Activated naive CD4-positive, alpha-beta T cell treated with anti-CD3 and anti-CD28 coated beads, Interleukin-2, amount 50 U/mL, for 72 hours (primary cell): ENCODE measurements at regions not wholly inside any gene's neighbourhood (a gene's known extent, or its start where the extent isn't known, plus 50 kb on each side); places are given as distances from the start of the nearest gene placed in this dataset.
"Not testable (repeated sequence)": the region's sequence is repeated elsewhere in the genome, so short reads cannot be mapped to it uniquely, and the experiment has no call there.

Experiments used
- ATAC-seq, 2 donors: fragments of 150-1000 bp; cut with Tn5 transposase; 2 replicates each; pipeline ENCODE4 v1.10.0; 2021; ENCODE audit warnings: mild to moderate bottlenecking in 2 of 2, moderate library complexity in 2 of 2
- DNase-seq, 2 donors: peaks; one replicate each; pipeline ENCODE4 v3.0.0; 2021 to 2022; ENCODE audit warnings: low spot score in 2 of 2
- H3K27ac Mint-ChIP-seq, 2 donors: one replicate each; pipeline ENCODE4 v1.8.0; 2022; ENCODE audit warnings: mild to moderate bottlenecking in 2 of 2, mixed read lengths in 2 of 2
- H3K36me3 Mint-ChIP-seq, 2 donors: one replicate each; pipeline ENCODE4 v1.8.0; 2022; ENCODE audit warnings: mixed read lengths in 2 of 2
- H3K9me3 Mint-ChIP-seq, 2 donors: one replicate each; pipeline ENCODE4 v1.8.0; 2022; ENCODE audit warnings: mixed read lengths in 2 of 2

- Mint-ChIP-seq H3K27ac (no peak overlapping the region), H3K9me3 (no peaks in the 10 kb centered on the region), H3K36me3 (no peaks in the 10 kb centered on the region)
- DNase-seq (no peak), ATAC-seq (no peak)
Observed at GRCh38 chr6:165770397-165771082, 107.5 kb upstream of the PDE10A start.

- ATAC-seq (no peak), DNase-seq (no peak)
- no peaks in the 10 kb centered on the region for H3K36me3 Mint-ChIP-seq
- no peaks in the 10 kb centered on the region for H3K9me3 Mint-ChIP-seq
- no peak overlapping the region for H3K27ac Mint-ChIP-seq
Observed at GRCh38 chr6:165769884-165770283, 106.8 kb upstream of the PDE10A start.

- no peak for DNase-seq
- Mint-ChIP-seq H3K9me3 (no peaks in the 10 kb centered on the region), H3K27ac (no peak overlapping the region), H3K36me3 (no peaks in the 10 kb centered on the region)
- ATAC-seq: no peak
Observed at GRCh38 chr6:165769401-165769800, 106.4 kb upstream of the PDE10A start.

- no peak for ATAC-seq
- H3K36me3 Mint-ChIP-seq: no peaks in the 10 kb centered on the region
- DNase-seq: no peak
- H3K9me3 Mint-ChIP-seq: no peaks in the 10 kb centered on the region
- no peak overlapping the region for H3K27ac Mint-ChIP-seq
Observed at GRCh38 chr6:165768961-165769360, 105.9 kb upstream of the PDE10A start.

- Mint-ChIP-seq H3K36me3 (no peaks in the 10 kb centered on the region), H3K27ac (no peak overlapping the region)
Observed at GRCh38 chr6:165767228-165767627, 104.2 kb upstream of the PDE10A start.

GRCh38 chr6:165766457-165766856 lies 103.4 kb upstream of the PDE10A start:
- no peak for ATAC-seq
- H3K9me3 Mint-ChIP-seq: peaks cover 3 to 4% of the 10 kb centered on the region in 2 donors
- H3K36me3 Mint-ChIP-seq: no peaks in the 10 kb centered on the region
- no peak for DNase-seq
- H3K27ac Mint-ChIP-seq: no peak overlapping the region

More at GRCh38 chr6:165767228-165767627, 104.2 kb upstream of the PDE10A start:
- no peak for DNase-seq
- H3K9me3 Mint-ChIP-seq: peaks cover under 1% of the 10 kb centered on the region in 2 donors
- ATAC-seq: no peak

GRCh38 chr6:165766026-165766425 lies 103.0 kb upstream of the PDE10A start:
- Mint-ChIP-seq H3K36me3 (no peaks in the 10 kb centered on the region), H3K27ac (no peak overlapping the region), H3K9me3 (peaks cover 3 to 4% of the 10 kb centered on the region in 2 donors)
- no peak for DNase-seq
- no peak for ATAC-seq

GRCh38 chr6:165765256-165765655 lies 102.2 kb upstream of the PDE10A start:
- H3K9me3 Mint-ChIP-seq, DNase-seq, ATAC-seq, H3K27ac Mint-ChIP-seq, H3K36me3 Mint-ChIP-seq: not testable (repeated sequence)

- ATAC-seq (no peak), DNase-seq (no peak)
- H3K27ac Mint-ChIP-seq: no peak overlapping the region
- H3K36me3 Mint-ChIP-seq: no peaks in the 10 kb centered on the region
- peaks cover 3 to 4% of the 10 kb centered on the region in 2 donors for H3K9me3 Mint-ChIP-seq
Observed at GRCh38 chr6:165762876-165763275, 99.8 kb upstream of the PDE10A start.

- DNase-seq: no peak
- H3K27ac Mint-ChIP-seq: no peak overlapping the region
- no peak for ATAC-seq
- no peaks in the 10 kb centered on the region for H3K36me3 Mint-ChIP-seq
- H3K9me3 Mint-ChIP-seq: peaks cover 3 to 4% of the 10 kb centered on the region in 2 donors
Observed at GRCh38 chr6:165762125-165762524, 99.1 kb upstream of the PDE10A start.

GRCh38 chr6:165760803-165761185 lies 97.8 kb upstream of the PDE10A start:
- no peaks in the 10 kb centered on the region for H3K36me3 Mint-ChIP-seq
- no peak for ATAC-seq
- no peak for DNase-seq
- H3K27ac Mint-ChIP-seq: no peak overlapping the region
- H3K9me3 Mint-ChIP-seq: peaks cover 3 to 4% of the 10 kb centered on the region in 2 donors

GRCh38 chr6:165760126-165760802 lies 97.2 kb upstream of the PDE10A start:
- Mint-ChIP-seq H3K36me3 (no peaks in the 10 kb centered on the region), H3K9me3 (peaks cover 3 to 4% of the 10 kb centered on the region in 2 donors), H3K27ac (no peak overlapping the region)
- DNase-seq (no peak), ATAC-seq (no peak)

- Mint-ChIP-seq H3K9me3 (peaks cover 3 to 4% of the 10 kb centered on the region in 2 donors), H3K27ac (no peak overlapping the region), H3K36me3 (no peaks in the 10 kb centered on the region)
- ATAC-seq (no peak), DNase-seq (no peak)
Observed at GRCh38 chr6:165758441-165758840, 95.4 kb upstream of the PDE10A start.

GRCh38 chr6:165755583-165755982 lies 92.5 kb upstream of the PDE10A start:
- no peak overlapping the region for H3K27ac Mint-ChIP-seq
- DNase-seq: no peak
- no peaks in the 10 kb centered on the region for H3K36me3 Mint-ChIP-seq
- no peak for ATAC-seq
- H3K9me3 Mint-ChIP-seq: no peaks in the 10 kb centered on the region

- no peak for ATAC-seq
- DNase-seq: no peak
- Mint-ChIP-seq H3K27ac (no peak overlapping the region), H3K36me3 (peaks cover 0 to 6% of the 10 kb centered on the region in 2 donors), H3K9me3 (peaks cover 7 to 10% of the 10 kb centered on the region in 2 donors)
Observed at GRCh38 chr6:165753506-165753905, 90.5 kb upstream of the PDE10A start.

GRCh38 chr6:165752451-165752850 lies 89.4 kb upstream of the PDE10A start:
- Mint-ChIP-seq H3K27ac (no peak overlapping the region), H3K36me3 (peaks cover 0 to 6% of the 10 kb centered on the region in 2 donors), H3K9me3 (peaks cover 7 to 10% of the 10 kb centered on the region in 2 donors)
- DNase-seq: no peak
- no peak for ATAC-seq

GRCh38 chr6:165751486-165751885 lies 88.4 kb upstream of the PDE10A start:
- Mint-ChIP-seq H3K36me3 (peaks cover 0 to 6% of the 10 kb centered on the region in 2 donors), H3K9me3 (peaks cover 7 to 10% of the 10 kb centered on the region in 2 donors), H3K27ac (no peak overlapping the region)
- no peak for DNase-seq
- no peak for ATAC-seq

GRCh38 chr6:165749163-165749562 lies 86.1 kb upstream of the PDE10A start:
- no peak for DNase-seq
- Mint-ChIP-seq H3K9me3 (peaks cover 7 to 10% of the 10 kb centered on the region in 2 donors), H3K36me3 (peaks cover 0 to 6% of the 10 kb centered on the region in 2 donors), H3K27ac (no peak overlapping the region)
- no peak for ATAC-seq
